ENCODE measurements at regions not wholly inside any gene's neighbourhood (a gene's known extent, or its start where the extent isn't known, plus 50 kb on each side); places are given as distances from the start of the nearest gene placed in this dataset.
A peak's percentile ranks its signal among the peaks of the same experiment; 100 is the strongest.

DNA sequence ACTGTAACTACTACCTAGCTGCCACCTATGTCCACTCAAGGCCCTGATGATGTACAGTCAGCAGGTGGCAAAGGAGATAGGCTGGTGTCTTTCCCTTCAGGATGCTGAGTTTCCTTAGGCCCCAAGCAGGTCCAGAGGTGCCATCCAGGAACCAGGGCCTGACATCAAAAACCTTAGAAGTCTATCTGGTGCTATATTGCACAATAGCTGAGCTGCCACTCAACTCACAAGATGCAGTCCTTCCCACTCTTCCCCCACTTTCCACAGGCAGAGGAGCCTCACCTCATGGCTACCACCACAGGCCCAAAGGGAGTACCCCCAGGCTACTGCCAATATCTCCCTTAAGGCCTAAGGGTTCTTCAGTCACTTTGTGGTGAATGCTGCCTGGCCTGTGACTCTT lies 83.9 kb upstream of the ZNF827 start:
- DNase-seq: no peak

DNA sequence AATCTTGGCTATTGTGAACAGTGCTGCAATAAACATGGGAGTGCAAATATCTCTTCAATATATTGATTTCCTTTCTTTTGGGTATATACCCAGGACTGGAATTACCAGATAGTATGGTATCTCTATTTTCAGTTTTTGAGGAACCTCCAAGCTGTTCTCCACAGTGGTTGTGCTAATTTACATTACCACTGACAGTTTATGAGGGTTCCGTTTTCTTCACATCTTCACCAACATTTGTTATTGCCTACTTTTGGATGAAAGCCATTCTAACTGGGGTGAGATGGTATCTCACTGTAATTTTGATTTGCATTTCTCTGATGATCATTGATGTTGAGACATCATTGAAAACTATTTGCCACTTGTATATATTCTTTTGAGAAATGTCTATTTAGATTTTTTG lies 79.6 kb upstream of the ZNF827 start:
- no peak for DNase-seq

DNA sequence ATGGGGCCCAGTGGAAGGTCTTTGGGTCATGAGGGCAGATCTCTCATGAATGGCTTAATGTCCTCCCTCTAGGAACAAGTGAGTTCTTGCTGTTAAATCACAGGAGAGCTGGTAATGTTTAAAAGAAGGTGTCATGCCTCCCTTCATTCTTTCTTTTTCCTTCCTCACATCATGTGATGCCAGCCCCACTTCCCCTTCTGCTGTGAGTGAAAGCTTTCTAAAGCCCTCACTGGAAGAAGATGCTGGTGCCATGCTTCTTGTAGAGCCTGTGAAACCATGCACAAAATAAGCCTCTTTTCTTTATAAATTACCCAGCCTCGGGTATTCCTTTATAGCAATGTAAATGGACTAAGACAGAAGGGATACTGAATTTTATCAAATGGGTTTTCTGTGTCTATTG lies 66.1 kb upstream of the ZNF827 start:
- DNase-seq: no peak

DNA sequence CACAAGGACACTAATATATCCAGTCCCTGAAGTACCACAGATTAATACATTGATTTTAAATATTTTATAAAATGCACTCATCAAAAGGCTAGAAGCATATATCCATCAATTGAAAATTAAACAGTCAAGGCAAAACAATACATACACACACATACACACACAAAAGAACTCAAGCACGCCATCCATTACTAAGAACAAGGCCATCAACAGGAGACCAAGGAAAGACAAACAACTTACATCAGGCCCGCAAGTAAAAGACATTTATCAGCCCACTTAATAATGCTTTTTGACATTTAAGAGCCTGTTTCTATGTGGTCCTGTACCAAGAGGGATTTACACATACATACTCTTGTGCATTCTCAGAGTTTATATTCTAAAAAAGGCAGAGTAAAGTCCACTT lies 50.0 kb upstream of the ZNF827 start:
- DNase-seq: peak; percentile 45

Data from COR-L47 (cell line).